GM12878 (cell line): ENCODE measurements at regions not wholly inside any gene's neighbourhood (a gene's known extent, or its start where the extent isn't known, plus 50 kb on each side); places are given as distances from the start of the nearest gene placed in this dataset.
A peak's percentile ranks its signal among the peaks of the same experiment; 100 is the strongest.

Source experiments
- ATAC-seq: fragments of 200-7000 bp; cut with Tn5 transposase; 3 replicates; pipeline ENCODE4 v1.9.1; 2020; ENCODE audit warnings: mild to moderate bottlenecking, moderate library complexity
- BruUV-seq: library from RNA; stranded (reverse); fragments of 400-500 nt; replicated peaks from 2 replicates; lab custom pipeline; 2021; lab: Mats Ljungman, UMichigan
- CTCF ChIA-PET: fragments of 300-600 bp; sonication (Branson Sonifier 250); formaldehyde crosslinking; extraction: SDS; loops from one replicate; lab custom pipeline; 2021; ENCODE audit warnings: inconsistent platforms; lab: Yijun Ruan, JAX
- POLR2A ChIA-PET: fragments of 350-600 bp; formaldehyde crosslinking; extraction: SDS; loops from one replicate; lab custom pipeline; 2021; ENCODE audit warnings: inconsistent platforms; lab: Charles Lee
- RAD21 ChIA-PET: fragments of 300-600 bp; sonication (Branson Sonifier 250); formaldehyde crosslinking; loops from one replicate; lab custom pipeline; 2023; ENCODE audit warnings: antibody characterized with exemption; ENCODE audit not compliant: unreplicated experiment; lab: Charles Lee
- SMC1A ChIA-PET: fragments of 300-600 bp; sonication (Branson Sonifier 250); formaldehyde crosslinking; loops from one replicate; lab custom pipeline; 2023; ENCODE audit not compliant: unreplicated experiment, uncharacterized antibody; lab: Charles Lee
- DNase-seq: peaks from one replicate; pipeline ENCODE4 v3.0.0-alpha.2; 2011; ENCODE audit warnings: low read depth, low spot score
- FAIRE-seq: peaks from 3 replicates; lab custom pipeline; 2011; peaks lifted over from hg19 to GRCh38; lab: Jason Lieb, UNC
- H2AFZ ChIP-seq: 2 replicates; pipeline ENCODE4 v1.6.0; 2011; ENCODE audit warnings: low read depth, low read length, control low read depth; ENCODE audit not compliant: control insufficient read depth
- H3K27ac ChIP-seq: 2 replicates; pipeline ENCODE4 v1.5.1; 2011; ENCODE audit warnings: control low read depth; ENCODE audit not compliant: control insufficient read depth, insufficient read depth
- H3K27me3 ChIP-seq, 2 experiments: replicated peaks in 1 of 2; 2 replicates each; pipeline versions ENCODE4 v1.6.0 to v1.6.1; 2011; ENCODE audit warnings: low read length in 1 of 2; ENCODE audit not compliant: control insufficient read depth in 2 of 2, insufficient read depth in 2 of 2
- H3K36me3 ChIP-seq, 2 experiments: 2 replicates each; pipeline ENCODE4 v1.5.1; 2011; ENCODE audit warnings: low read length in 1 of 2; ENCODE audit not compliant: control insufficient read depth in 2 of 2, insufficient read depth in 2 of 2
- H3K4me1 ChIP-seq: 2 replicates; pipeline ENCODE4 v1.6.1; 2011; ENCODE audit warnings: mild to moderate bottlenecking, low read length, moderate library complexity, mixed read lengths; ENCODE audit not compliant: control insufficient read depth, insufficient read depth
- H3K4me2 ChIP-seq: 2 replicates; pipeline ENCODE4 v1.6.0; 2011; ENCODE audit warnings: control low read depth; ENCODE audit not compliant: control insufficient read depth, insufficient read depth
- H3K4me3 ChIP-seq: fragments of 200-600 bp; sonication (generic); 2 replicates; pipeline ENCODE4 v1.5.1; 2016
- H3K79me2 ChIP-seq: 2 replicates; pipeline ENCODE4 v1.6.0; 2011; ENCODE audit warnings: low read length; ENCODE audit not compliant: control insufficient read depth, insufficient read depth
- H3K9ac ChIP-seq: 2 replicates; pipeline ENCODE4 v1.8.0; 2011; ENCODE audit warnings: low read length, control low read depth, mixed read lengths; ENCODE audit not compliant: control insufficient read depth, insufficient read depth
- H3K9me3 ChIP-seq: replicated peaks from 3 replicates; pipeline ENCODE4 v1.5.1; 2011; ENCODE audit warnings: mild to moderate bottlenecking, low read length; ENCODE audit not compliant: control insufficient read depth, insufficient read depth
- H4K20me1 ChIP-seq: 2 replicates; pipeline ENCODE4 v1.6.0; 2011; ENCODE audit not compliant: control insufficient read depth, insufficient read depth
- BMI1 ChIP-seq: fragments of 450-650 bp; IDR thresholded peaks from 2 replicates; pipeline ENCODE4 v1.6.1; 2016; ENCODE audit warnings: mild to moderate bottlenecking, moderate library complexity, borderline replicate concordance
- CBX3 ChIP-seq: fragments of 200-600 bp; sonication (generic); IDR thresholded peaks from 2 replicates; pipeline ENCODE4 v1.6.1; 2016; ENCODE audit warnings: low read depth, borderline replicate concordance
- CREM ChIP-seq: IDR thresholded peaks from 2 replicates; pipeline ENCODE4 v1.6.1; 2014; ENCODE audit warnings: antibody characterized with exemption, low read depth
- EP300 ChIP-seq, 2 experiments: fragments of 150-350 bp in 1 of 2; IDR thresholded peaks; 2 replicates each; pipeline ENCODE4 v1.6.1; 2011 to 2012; ENCODE audit warnings: low read depth in 2 of 2, low read length in 2 of 2, borderline replicate concordance in 1 of 2, improper control_type of control experiment in 1 of 2, inconsistent platforms in 1 of 2; ENCODE audit not compliant: control insufficient read depth in 1 of 2
- ETV6 ChIP-seq, 2 experiments: fragments of 450-650 bp in 1 of 2; IDR thresholded peaks in 1 of 2; conservative IDR thresholded peaks in 1 of 2; 2 replicates each; pipeline ENCODE4 v1.6.1; 2014; ENCODE audit warnings: antibody characterized with exemption in 1 of 2, borderline replicate concordance in 1 of 2, low read depth in 1 of 2, mild to moderate bottlenecking in 1 of 2, moderate library complexity in 1 of 2
- KAT2A ChIP-seq: conservative IDR thresholded peaks from 2 replicates; pipeline ENCODE4 v1.6.1; 2011; ENCODE audit warnings: low read depth, low read length; ENCODE audit not compliant: control insufficient read depth
- MEF2A ChIP-seq: IDR thresholded peaks from 2 replicates; pipeline ENCODE4 v1.6.1; 2011; ENCODE audit warnings: low read depth, mild to moderate bottlenecking, low read length, moderate library complexity; ENCODE audit not compliant: insufficient read depth
- NR2F1 ChIP-seq: fragments of 450-650 bp; conservative IDR thresholded peaks from 2 replicates; pipeline ENCODE4 v1.6.1; 2017; ENCODE audit warnings: mild to moderate bottlenecking
- NRF1 ChIP-seq: conservative IDR thresholded peaks from 2 replicates; pipeline ENCODE4 v1.6.1; 2011; ENCODE audit warnings: mild to moderate bottlenecking, low read depth, low read length, improper control_type of control experiment
- PAX5 ChIP-seq: IDR thresholded peaks from 2 replicates; pipeline ENCODE4 v1.6.1; 2011; ENCODE audit warnings: low read depth, low read length, borderline replicate concordance
- PAX8 ChIP-seq: fragments of 450-650 bp; IDR thresholded peaks from 2 replicates; pipeline ENCODE4 v1.6.1; 2017; ENCODE audit warnings: mild to moderate bottlenecking, moderate library complexity
- POLR2A ChIP-seq: IDR thresholded peaks from 2 replicates; pipeline ENCODE4 v1.6.1; 2011; ENCODE audit warnings: low read depth, mild to moderate bottlenecking, low read length
- TAF1 ChIP-seq: IDR thresholded peaks from 2 replicates; pipeline ENCODE4 v1.6.1; 2011; ENCODE audit warnings: mild to moderate bottlenecking, low read depth, low read length, borderline replicate concordance
- TARDBP ChIP-seq: IDR thresholded peaks from 2 replicates; pipeline ENCODE4 v1.6.1; 2016; ENCODE audit warnings: borderline replicate concordance
- WRNIP1 ChIP-seq: IDR thresholded peaks from 2 replicates; pipeline ENCODE4 v1.6.1; 2011; ENCODE audit warnings: low read depth, low read length, improper control_type of control experiment, borderline replicate concordance
- WGBS: methylation state at CpG from one replicate; pipeline ENCODE4 v1.1.6; 2016; ENCODE audit warnings: low lambda C conversion rate; ENCODE audit not compliant: insufficient replicate concordance, insufficient coverage; ENCODE audit errors: missing lambda C conversion rate; 5-methylcytosine and 5-hydroxymethylcytosine counted together
- in situ Hi-C: fragments of 300-500 bp; cut with MboI; formaldehyde crosslinking; loops from 9 replicates; pipeline ENCODE4 v1.14.3; 2018; ENCODE audit warnings: mixed read lengths
- intact Hi-C: fragments of 100-400 bp; cut with micrococcal nuclease; formaldehyde crosslinking; loops from one replicate; pipeline ENCODE4 v1.14.2; 2022; ENCODE audit not compliant: unreplicated experiment
- TF ChIP-seq, protein P1 (sequence below): IDR thresholded peaks from 2 replicates; pipeline ENCODE4 v1.6.1; 2012; ENCODE audit warnings: low read length, inconsistent platforms
- TF ChIP-seq, protein P2 (sequence below): fragments of 450-650 bp; conservative IDR thresholded peaks from 2 replicates; pipeline ENCODE4 v1.6.1; 2017; ENCODE audit warnings: mild to moderate bottlenecking, moderate library complexity
- TF ChIP-seq, protein P3 (sequence below): fragments of 150-350 bp; IDR thresholded peaks from 2 replicates; pipeline ENCODE4 v1.6.1; 2016; ENCODE audit warnings: low read depth, low read length

DNA sequence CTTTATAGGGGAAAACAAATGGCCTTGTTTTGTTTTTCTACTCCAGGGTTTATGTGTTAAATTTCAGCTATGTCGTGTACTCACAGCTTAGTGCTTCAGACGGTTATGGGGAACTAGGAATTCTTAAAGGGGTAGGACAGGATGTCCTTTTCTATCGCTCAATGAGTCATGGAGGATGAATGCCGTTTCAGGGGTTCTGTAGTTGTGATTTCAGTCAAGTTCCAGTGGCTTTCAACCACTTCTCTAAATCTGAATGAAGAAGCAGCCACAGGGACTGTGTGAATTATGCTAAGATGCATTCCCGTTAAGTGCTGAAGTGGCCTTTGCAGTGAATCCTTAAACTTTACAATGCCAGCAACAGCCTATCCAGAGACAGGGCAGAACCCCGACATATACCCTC lies 1231.7 kb upstream of the ZEB2 start:
- RAD21 ChIA-PET = interaction anchor here (0.8 to 1.0 kb wide), 3 partner anchors 14 to 159 kb away, joined by 3 read pairs; no protein-coding TSS in a partner anchor
- SMC1A ChIA-PET = interaction anchor here (0.6 to 1.1 kb wide), 6 partner anchors 9 to 340 kb away, joined by 3 to 4 read pairs (median 3); no protein-coding TSS in a partner anchor
- H3K4me2 ChIP-seq = peak overlapping the region; percentile 30
- no TSS peak for BruUV-seq
- WGBS = 0% methylated on average over 6 of the region's 6 CpGs
- FAIRE-seq (no peak), DNase-seq (peak; percentile 70), ATAC-seq (peak; percentile 93)
- H3K9me3 ChIP-seq = no peaks in the 10 kb centered on the region
- no peaks in the 10 kb centered on the region for H3K79me2 ChIP-seq
- H2AFZ ChIP-seq = no peak overlapping the region
- in situ Hi-C loops = no loop called here
- peaks cover 18% of the 10 kb centered on the region for H3K4me1 ChIP-seq
- H4K20me1 ChIP-seq = no peaks in the 10 kb centered on the region
- intact Hi-C loops = loop anchor here (10.0 kb wide), 1 partner anchor 337 kb away; no protein-coding TSS in a partner anchor
- H3K9ac ChIP-seq = no peak overlapping the region
- H3K36me3 ChIP-seq = no peaks in the 10 kb centered on the region
- CTCF ChIA-PET = interaction anchor here (0.7 to 1.7 kb wide), 4 partner anchors 11 to 834 kb away, joined by 3 to 7 read pairs (median 3); no protein-coding TSS in a partner anchor
- no peak overlapping the region for H3K4me3 ChIP-seq
- no peaks in the 10 kb centered on the region for H3K27me3 ChIP-seq
- H3K27ac ChIP-seq = no peak overlapping the region
- POLR2A ChIA-PET = interaction anchor here (0.5 kb wide), 1 partner anchor 1084 kb away, joined by 6 read pairs; no protein-coding TSS in a partner anchor
- no peak for TF ChIP-seq CBX3
- peak in 1 of 2 experiments; percentile 85; a peak in 2 of 4 replicates for TF ChIP-seq ETV6 (conservative IDR thresholded peaks at IDR 0.05 in 1 of 2, IDR thresholded peaks at IDR 0.05 in 1 of 2; ENCODE audit: borderline replicate concordance in 1 of 2, low read depth in 1 of 2)
- 0 out of 2 replicates have a peak, but pooled peaks have one; percentile 25 for TF ChIP-seq NR2F1
- TF ChIP-seq PAX5 = peak; percentile 96
- TF ChIP-seq WRNIP1 = no peak
- TF ChIP-seq CREM = peak; percentile 89
- TF ChIP-seq POLR2A = no peak
- TF ChIP-seq TARDBP = peak; percentile 47; the same call in 1 of the 2 replicates
- TF ChIP-seq BMI1 = 0 out of 2 replicates have a peak, but pooled peaks have one; percentile 40
- TF ChIP-seq, protein P1, sequence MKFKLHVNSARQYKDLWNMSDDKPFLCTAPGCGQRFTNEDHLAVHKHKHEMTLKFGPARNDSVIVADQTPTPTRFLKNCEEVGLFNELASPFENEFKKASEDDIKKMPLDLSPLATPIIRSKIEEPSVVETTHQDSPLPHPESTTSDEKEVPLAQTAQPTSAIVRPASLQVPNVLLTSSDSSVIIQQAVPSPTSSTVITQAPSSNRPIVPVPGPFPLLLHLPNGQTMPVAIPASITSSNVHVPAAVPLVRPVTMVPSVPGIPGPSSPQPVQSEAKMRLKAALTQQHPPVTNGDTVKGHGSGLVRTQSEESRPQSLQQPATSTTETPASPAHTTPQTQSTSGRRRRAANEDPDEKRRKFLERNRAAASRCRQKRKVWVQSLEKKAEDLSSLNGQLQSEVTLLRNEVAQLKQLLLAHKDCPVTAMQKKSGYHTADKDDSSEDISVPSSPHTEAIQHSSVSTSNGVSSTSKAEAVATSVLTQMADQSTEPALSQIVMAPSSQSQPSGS = peak; percentile 94
- TF ChIP-seq TAF1 = no peak
- TF ChIP-seq NRF1 = no peak
- TF ChIP-seq, protein P2, sequence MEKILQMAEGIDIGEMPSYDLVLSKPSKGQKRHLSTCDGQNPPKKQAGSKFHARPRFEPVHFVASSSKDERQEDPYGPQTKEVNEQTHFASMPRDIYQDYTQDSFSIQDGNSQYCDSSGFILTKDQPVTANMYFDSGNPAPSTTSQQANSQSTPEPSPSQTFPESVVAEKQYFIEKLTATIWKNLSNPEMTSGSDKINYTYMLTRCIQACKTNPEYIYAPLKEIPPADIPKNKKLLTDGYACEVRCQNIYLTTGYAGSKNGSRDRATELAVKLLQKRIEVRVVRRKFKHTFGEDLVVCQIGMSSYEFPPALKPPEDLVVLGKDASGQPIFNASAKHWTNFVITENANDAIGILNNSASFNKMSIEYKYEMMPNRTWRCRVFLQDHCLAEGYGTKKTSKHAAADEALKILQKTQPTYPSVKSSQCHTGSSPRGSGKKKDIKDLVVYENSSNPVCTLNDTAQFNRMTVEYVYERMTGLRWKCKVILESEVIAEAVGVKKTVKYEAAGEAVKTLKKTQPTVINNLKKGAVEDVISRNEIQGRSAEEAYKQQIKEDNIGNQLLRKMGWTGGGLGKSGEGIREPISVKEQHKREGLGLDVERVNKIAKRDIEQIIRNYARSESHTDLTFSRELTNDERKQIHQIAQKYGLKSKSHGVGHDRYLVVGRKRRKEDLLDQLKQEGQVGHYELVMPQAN = no peak
- peak; percentile 41 to 92; a peak in 2 of 4 replicates for TF ChIP-seq EP300 (IDR thresholded peaks at IDR 0.05; ENCODE audit: borderline replicate concordance in 1 of 2, control insufficient read depth in 1 of 2, low read depth in 2 of 2, low read length in 2 of 2)
- no peak for TF ChIP-seq KAT2A
- TF ChIP-seq, protein P3, sequence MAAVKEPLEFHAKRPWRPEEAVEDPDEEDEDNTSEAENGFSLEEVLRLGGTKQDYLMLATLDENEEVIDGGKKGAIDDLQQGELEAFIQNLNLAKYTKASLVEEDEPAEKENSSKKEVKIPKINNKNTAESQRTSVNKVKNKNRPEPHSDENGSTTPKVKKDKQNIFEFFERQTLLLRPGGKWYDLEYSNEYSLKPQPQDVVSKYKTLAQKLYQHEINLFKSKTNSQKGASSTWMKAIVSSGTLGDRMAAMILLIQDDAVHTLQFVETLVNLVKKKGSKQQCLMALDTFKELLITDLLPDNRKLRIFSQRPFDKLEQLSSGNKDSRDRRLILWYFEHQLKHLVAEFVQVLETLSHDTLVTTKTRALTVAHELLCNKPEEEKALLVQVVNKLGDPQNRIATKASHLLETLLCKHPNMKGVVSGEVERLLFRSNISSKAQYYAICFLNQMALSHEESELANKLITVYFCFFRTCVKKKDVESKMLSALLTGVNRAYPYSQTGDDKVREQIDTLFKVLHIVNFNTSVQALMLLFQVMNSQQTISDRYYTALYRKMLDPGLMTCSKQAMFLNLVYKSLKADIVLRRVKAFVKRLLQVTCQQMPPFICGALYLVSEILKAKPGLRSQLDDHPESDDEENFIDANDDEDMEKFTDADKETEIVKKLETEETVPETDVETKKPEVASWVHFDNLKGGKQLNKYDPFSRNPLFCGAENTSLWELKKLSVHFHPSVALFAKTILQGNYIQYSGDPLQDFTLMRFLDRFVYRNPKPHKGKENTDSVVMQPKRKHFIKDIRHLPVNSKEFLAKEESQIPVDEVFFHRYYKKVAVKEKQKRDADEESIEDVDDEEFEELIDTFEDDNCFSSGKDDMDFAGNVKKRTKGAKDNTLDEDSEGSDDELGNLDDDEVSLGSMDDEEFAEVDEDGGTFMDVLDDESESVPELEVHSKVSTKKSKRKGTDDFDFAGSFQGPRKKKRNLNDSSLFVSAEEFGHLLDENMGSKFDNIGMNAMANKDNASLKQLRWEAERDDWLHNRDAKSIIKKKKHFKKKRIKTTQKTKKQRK = no peak
- TF ChIP-seq PAX8 = no peak
- peak; percentile 91 for TF ChIP-seq MEF2A
